ENCODE measurements at regions not wholly inside any gene's neighbourhood (a gene's known extent, or its start where the extent isn't known, plus 50 kb on each side); places are given as distances from the start of the nearest gene placed in this dataset.

GRCh38 chr2:41344529-41344928, 703.3 kb upstream of the PKDCC start:
- ChIA-PET POLR2A (no interaction called here), SMC1A (ENCODE audit: uncharacterized antibody, unreplicated experiment) (no interaction called here), CTCF (no interaction called here), RAD21 (ENCODE audit: unreplicated experiment) (no interaction called here)
- in situ Hi-C loops (cut with MboI), result no loop called here
- no peak for ATAC-seq
- Histone ChIP-seq H2AFZ (ENCODE audit: control insufficient read depth, low read depth, low read length) (no peak overlapping the region), H3K4me2 (ENCODE audit: control insufficient read depth, insufficient read depth) (no peak overlapping the region), H3K79me2 (ENCODE audit: control insufficient read depth, insufficient read depth, low read length) (no peaks in the 10 kb centered on the region), H3K4me1 (ENCODE audit: control insufficient read depth, insufficient read depth, low read length) (no peaks in the 10 kb centered on the region), H3K27ac (ENCODE audit: control insufficient read depth, insufficient read depth) (no peak overlapping the region), H3K9ac (ENCODE audit: control insufficient read depth, insufficient read depth, low read length) (no peak overlapping the region), H3K27me3 (replicated peaks in 1 of 2; ENCODE audit: control insufficient read depth in 2 of 2, insufficient read depth in 2 of 2, low read length in 1 of 2) (no peaks in the 10 kb centered on the region), H3K9me3 (replicated peaks; ENCODE audit: control insufficient read depth, insufficient read depth, low read length) (no peaks in the 10 kb centered on the region), H3K36me3 (ENCODE audit: control insufficient read depth in 2 of 2, insufficient read depth in 2 of 2, low read length in 1 of 2) (no peaks in the 10 kb centered on the region), H4K20me1 (ENCODE audit: control insufficient read depth, insufficient read depth) (no peaks in the 10 kb centered on the region), H3K4me3 (no peak overlapping the region)
- FAIRE-seq, result no peak
- no peak for DNase-seq (ENCODE audit: low read depth, low spot score)
- intact Hi-C loops (cut with micrococcal nuclease; ENCODE audit: unreplicated experiment), result no loop called here
- BruUV-seq (replicated peaks), result no TSS peak
- no peak for TF ChIP-seq CUX1 (IDR thresholded peaks at IDR 0.05; ENCODE audit: insufficient replicate concordance, low read depth, low read length)
- TF ChIP-seq MTA2 (IDR thresholded peaks at IDR 0.05; ENCODE audit: low read depth), result no peak
- TF ChIP-seq STAT1 (conservative IDR thresholded peaks at IDR 0.05), result no peak
- TF ChIP-seq NFYA (IDR thresholded peaks at IDR 0.05; ENCODE audit: borderline replicate concordance, low read depth, low read length), result no peak
- TF ChIP-seq POLR2A (IDR thresholded peaks at IDR 0.05; ENCODE audit: low read depth, low read length), result no peak
- no peak for TF ChIP-seq BHLHE40 (IDR thresholded peaks at IDR 0.05; ENCODE audit: borderline replicate concordance in 1 of 2, low read depth in 2 of 2, low read length in 1 of 2)
- no peak for TF ChIP-seq USF1 (IDR thresholded peaks at IDR 0.05; ENCODE audit: borderline replicate concordance, extremely low read length, insufficient read depth, low read depth, low read length)
- TF ChIP-seq ZZZ3 (IDR thresholded peaks at IDR 0.05; ENCODE audit: control insufficient read depth, insufficient read length, low read depth), result no peak
- no peak for TF ChIP-seq E2F8 (IDR thresholded peaks at IDR 0.05; ENCODE audit: low read depth, partially characterized antibody)
- no peak for TF ChIP-seq SPI1 (IDR thresholded peaks at IDR 0.05; ENCODE audit: borderline replicate concordance, insufficient read depth, low read depth, low read length)
- TF ChIP-seq E2F4 (IDR thresholded peaks at IDR 0.05; ENCODE audit: low read depth, low read length), result no peak
- TF ChIP-seq ZNF622 (IDR thresholded peaks at IDR 0.05), result no peak
- TF ChIP-seq MAX (IDR thresholded peaks at IDR 0.05; ENCODE audit: low read depth, low read length), result no peak

All from GM12878 (cell line).